IPS DF 6.9 (cell line): ENCODE measurements at regions not wholly inside any gene's neighbourhood (a gene's known extent, or its start where the extent isn't known, plus 50 kb on each side); places are given as distances from the start of the nearest gene placed in this dataset.

Experiments
- DNase-seq: peaks from one replicate; pipeline ENCODE4 v3.0.0-alpha.2; 2013; ENCODE audit warnings: low read depth, low spot score
- H3K27ac ChIP-seq: one replicate; pipeline ENCODE4 v1.5.1; 2013; ENCODE audit warnings: low read length, control low read depth
- H3K27me3 ChIP-seq: 2 replicates; pipeline ENCODE4 v1.6.1; 2013; ENCODE audit warnings: mild to moderate bottlenecking, low read length; ENCODE audit not compliant: control insufficient read depth, insufficient read depth
- H3K36me3 ChIP-seq: 2 replicates; pipeline ENCODE4 v1.6.1; 2013; ENCODE audit warnings: low read length; ENCODE audit not compliant: control insufficient read depth, insufficient read depth
- H3K4me1 ChIP-seq: 2 replicates; pipeline ENCODE4 v1.6.1; 2013; ENCODE audit warnings: low read length; ENCODE audit not compliant: control insufficient read depth, insufficient read depth
- H3K4me3 ChIP-seq: 2 replicates; pipeline ENCODE4 v1.5.1; 2013; ENCODE audit warnings: mild to moderate bottlenecking, low read length
- H3K9me3 ChIP-seq: 2 replicates; pipeline ENCODE4 v1.6.1; 2013; ENCODE audit warnings: low read length, inconsistent platforms; ENCODE audit not compliant: control insufficient read depth, insufficient read depth
- WGBS: extraction: QIAGEN DNeasy Blood & Tissue Kit; methylation state at CpG from one replicate; pipeline ENCODE4 v1.1.7; 2013; ENCODE audit warnings: mixed read lengths, missing lambda C conversion rate; ENCODE audit not compliant: insufficient read length, insufficient coverage; 5-methylcytosine and 5-hydroxymethylcytosine counted together

DNA sequence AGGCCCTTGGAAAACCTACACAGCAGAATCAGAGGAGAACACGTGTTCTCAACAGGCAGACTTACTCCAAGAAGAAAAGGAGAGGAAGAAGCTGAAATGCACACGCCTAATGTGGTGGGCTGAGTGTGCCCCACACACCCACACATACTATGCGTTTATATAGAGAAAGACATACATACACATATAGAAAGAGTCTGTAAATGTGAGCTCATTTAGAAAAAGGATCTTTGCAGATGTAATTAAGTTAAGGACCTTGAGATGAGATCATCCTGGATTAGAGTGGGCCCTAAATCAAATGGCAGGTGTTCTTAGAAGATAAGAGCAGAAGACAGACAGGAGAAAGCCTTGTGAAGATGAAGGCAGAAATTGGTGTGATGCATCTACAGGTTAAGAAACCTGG, 87.2 kb upstream of the KLF3 start:
- Histone ChIP-seq H3K4me3 (no peak overlapping the region), H3K4me1 (no peaks in the 10 kb centered on the region), H3K27me3 (no peaks in the 10 kb centered on the region), H3K9me3 (no peaks in the 10 kb centered on the region), H3K36me3 (no peaks in the 10 kb centered on the region), H3K27ac (no peak overlapping the region)
- whole genome bisulfite sequencing, result no CpG with 5 or more reads among the region's 3 CpGs
- no peak for DNase-seq

DNA sequence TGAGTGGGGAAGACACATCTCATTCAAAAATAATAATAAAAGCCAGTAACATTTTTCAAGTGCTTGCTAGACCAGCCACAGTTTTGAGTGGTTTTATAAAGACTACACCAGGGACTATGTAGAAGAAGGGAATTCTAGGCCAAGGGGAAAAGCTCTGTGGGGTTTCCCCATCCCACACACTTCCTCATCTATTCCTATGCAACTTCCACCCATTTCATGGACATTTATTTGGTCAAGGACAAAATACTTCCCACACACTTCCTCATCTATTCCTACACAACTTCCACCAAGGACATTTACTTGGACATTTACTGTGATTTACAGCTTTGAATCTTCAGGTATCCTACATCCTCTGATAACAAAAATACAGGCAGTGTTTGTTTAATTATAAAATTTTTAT, 86.5 kb upstream of the KLF3 start:
- Histone ChIP-seq H3K27ac (no peak overlapping the region), H3K4me1 (no peaks in the 10 kb centered on the region), H3K27me3 (no peaks in the 10 kb centered on the region), H3K9me3 (no peaks in the 10 kb centered on the region), H3K36me3 (no peaks in the 10 kb centered on the region), H3K4me3 (no peak overlapping the region)
- DNase-seq, result no peak

DNA sequence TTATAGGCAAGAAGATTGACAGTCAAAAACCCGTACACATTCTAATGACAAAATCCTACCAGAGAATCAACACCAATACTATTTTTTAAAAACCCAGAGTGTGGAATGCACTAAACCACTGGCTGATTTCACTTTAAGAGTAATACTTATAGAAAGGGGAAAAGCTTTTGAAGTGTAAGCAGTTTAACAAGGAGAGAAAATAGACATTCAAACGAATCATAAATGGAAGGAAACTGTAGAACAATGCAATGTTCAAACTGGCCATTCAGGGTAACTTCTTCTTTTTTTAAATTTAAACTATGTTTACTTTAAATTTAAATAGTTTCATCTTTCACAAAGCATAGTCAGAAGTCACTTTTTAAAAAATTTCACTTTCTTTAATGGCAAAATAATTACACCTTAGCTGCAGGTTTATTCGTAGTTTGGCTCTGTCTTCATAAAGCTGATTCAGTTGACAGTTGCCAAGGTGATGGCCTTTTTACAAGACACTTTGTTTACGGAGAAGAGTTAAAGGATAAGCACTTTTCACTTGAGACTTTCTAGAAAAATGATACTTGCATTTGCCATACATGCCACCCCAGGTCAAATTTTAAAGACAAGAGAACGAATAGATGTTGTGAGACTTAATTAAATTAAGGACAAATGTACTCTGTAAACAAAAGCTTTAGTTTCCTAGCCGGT, 82.4 kb upstream of the KLF3 start:
- Histone ChIP-seq H3K4me3 (no peak overlapping the region), H3K4me1 (no peaks in the 10 kb centered on the region), H3K27ac (no peak overlapping the region), H3K27me3 (no peaks in the 10 kb centered on the region), H3K9me3 (no peaks in the 10 kb centered on the region), H3K36me3 (no peaks in the 10 kb centered on the region)
- DNase-seq, result no peak
- no CpG with 5 or more reads among the region's 6 CpGs for WGBS

DNA sequence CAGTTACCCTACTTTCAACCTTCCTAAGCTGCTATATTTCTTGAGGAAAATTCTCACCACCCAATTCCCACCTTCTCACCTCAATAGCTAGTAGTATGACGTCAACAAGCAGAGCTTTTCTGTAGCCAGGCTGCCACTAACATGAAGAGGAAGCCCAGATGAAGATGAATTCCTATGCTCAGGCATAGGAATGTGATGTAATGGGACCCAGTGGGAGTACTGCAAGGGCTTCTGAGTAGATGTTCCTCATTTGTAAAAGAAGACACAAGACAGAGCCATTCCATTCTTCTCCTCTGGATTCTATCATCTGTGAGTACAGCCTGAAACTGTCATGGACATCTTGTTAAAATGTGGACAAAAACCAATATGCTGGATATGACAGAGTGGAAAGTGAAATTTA, 81.6 kb upstream of the KLF3 start:
- Histone ChIP-seq H3K27me3 (no peaks in the 10 kb centered on the region), H3K27ac (no peak overlapping the region), H3K4me3 (no peak overlapping the region), H3K4me1 (no peaks in the 10 kb centered on the region), H3K36me3 (no peaks in the 10 kb centered on the region), H3K9me3 (no peaks in the 10 kb centered on the region)
- DNase-seq, result no peak
- WGBS, result no CpG with 5 or more reads among the region's 1 CpG

DNA sequence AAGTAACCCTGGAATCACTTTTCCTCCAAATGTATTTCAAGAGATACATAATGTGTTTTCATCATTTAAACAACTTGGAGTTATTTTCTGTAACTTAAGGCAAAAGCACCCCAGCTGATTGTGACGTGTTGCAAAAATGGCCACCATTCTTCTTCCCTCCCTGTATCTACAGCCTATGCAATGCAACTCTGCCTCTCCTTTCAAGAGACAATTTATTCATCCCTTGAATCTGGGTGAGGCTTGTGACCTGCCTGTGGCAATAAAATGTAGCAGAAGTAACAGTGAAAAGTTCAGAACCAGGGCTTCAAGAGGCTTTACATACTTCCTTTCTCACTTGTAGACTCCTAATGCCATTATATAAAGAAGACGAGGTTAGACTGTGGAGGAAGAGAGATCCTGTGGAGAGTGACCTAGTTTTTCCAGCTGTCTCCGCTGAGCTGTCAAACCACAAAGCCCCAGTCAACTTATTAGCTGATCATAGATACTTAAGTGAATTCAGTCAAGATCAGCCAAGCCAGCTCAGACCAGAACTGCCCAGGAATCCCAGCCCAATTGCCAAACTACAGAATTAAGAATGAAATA, 81.0 kb upstream of the KLF3 start:
- H3K4me1 ChIP-seq, result no peaks in the 10 kb centered on the region
- no peaks in the 10 kb centered on the region for H3K27me3 ChIP-seq
- no CpG with 5 or more reads among the region's 3 CpGs for WGBS
- H3K4me3 ChIP-seq, result no peak overlapping the region
- H3K9me3 ChIP-seq, result no peaks in the 10 kb centered on the region
- H3K27ac ChIP-seq, result no peak overlapping the region
- H3K36me3 ChIP-seq, result no peaks in the 10 kb centered on the region
- DNase-seq, result no peak

DNA sequence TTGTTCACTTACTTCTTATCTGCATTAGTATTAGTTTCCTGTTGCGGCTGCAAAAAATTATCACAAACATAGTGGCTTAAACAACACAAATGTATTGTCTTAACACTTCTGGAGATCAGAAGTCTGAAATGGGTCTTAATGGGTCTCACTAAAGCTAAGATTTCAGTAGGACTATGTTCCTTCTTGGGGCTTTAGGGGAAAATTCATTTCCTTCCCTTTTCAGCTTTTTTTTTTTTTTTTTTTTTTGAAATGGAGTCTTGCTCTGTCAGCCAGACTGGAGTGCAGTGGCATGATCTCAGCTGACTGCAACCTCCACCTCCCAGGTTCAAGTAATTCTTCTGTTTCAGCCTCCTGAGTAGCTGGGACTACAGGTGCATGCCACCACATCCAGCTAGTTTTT, 78.1 kb upstream of the KLF3 start:
- no peak overlapping the region for H3K27ac ChIP-seq
- no peaks in the 10 kb centered on the region for H3K27me3 ChIP-seq
- no peaks in the 10 kb centered on the region for H3K36me3 ChIP-seq
- no CpG with 5 or more reads among the region's 1 CpG for WGBS
- DNase-seq, result no peak
- H3K4me1 ChIP-seq, result no peaks in the 10 kb centered on the region
- no peaks in the 10 kb centered on the region for H3K9me3 ChIP-seq
- H3K4me3 ChIP-seq, result no peak overlapping the region

DNA sequence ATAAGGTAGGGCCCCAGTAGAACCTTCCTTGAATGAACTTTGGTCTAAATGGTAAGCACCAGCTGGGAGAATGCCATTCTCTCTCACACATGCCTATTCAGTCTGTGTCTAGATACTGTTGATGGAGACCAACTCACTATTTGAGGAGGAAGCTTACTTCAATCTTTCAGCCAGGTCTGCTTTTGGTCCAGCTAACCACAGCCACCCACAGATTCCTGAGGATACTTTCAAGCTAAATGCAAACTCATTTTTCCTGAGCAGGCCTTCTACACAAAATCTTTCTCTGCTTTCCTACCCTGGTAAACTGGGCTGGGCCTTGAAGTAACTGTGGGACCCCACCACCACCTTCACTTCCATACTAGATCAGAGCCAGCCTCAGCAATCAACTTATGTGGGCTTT, 76.9 kb upstream of the KLF3 start:
- no peaks in the 10 kb centered on the region for H3K9me3 ChIP-seq
- H3K4me1 ChIP-seq, result no peaks in the 10 kb centered on the region
- no peak for DNase-seq
- no peak overlapping the region for H3K4me3 ChIP-seq
- H3K36me3 ChIP-seq, result no peaks in the 10 kb centered on the region
- H3K27me3 ChIP-seq, result no peaks in the 10 kb centered on the region
- H3K27ac ChIP-seq, result no peak overlapping the region

DNA sequence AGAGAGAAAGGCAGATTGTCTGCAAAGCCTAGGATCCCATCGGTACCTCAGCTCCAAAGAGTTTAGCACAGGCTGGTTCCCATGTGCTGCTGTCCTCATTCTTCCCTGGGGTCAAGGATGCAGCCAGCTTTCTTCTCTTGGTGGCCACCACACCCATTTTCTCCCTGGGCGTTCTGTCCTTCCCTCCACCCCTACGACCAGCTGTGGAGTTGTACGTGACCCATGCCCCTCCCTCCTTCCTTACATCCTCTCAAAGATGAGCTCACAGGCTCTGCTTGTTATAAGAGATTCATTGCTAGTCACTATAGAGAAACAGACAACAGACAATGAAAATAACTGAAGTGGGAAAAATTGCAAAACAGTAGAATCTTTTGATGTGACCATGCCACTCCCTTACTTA, 74.0 kb upstream of the KLF3 start:
- H3K9me3 ChIP-seq, result no peaks in the 10 kb centered on the region
- no peak for DNase-seq
- no peak overlapping the region for H3K4me3 ChIP-seq
- no peaks in the 10 kb centered on the region for H3K4me1 ChIP-seq
- H3K36me3 ChIP-seq, result no peaks in the 10 kb centered on the region
- no peak overlapping the region for H3K27ac ChIP-seq
- no peaks in the 10 kb centered on the region for H3K27me3 ChIP-seq
- no CpG with 5 or more reads among the region's 4 CpGs for WGBS

DNA sequence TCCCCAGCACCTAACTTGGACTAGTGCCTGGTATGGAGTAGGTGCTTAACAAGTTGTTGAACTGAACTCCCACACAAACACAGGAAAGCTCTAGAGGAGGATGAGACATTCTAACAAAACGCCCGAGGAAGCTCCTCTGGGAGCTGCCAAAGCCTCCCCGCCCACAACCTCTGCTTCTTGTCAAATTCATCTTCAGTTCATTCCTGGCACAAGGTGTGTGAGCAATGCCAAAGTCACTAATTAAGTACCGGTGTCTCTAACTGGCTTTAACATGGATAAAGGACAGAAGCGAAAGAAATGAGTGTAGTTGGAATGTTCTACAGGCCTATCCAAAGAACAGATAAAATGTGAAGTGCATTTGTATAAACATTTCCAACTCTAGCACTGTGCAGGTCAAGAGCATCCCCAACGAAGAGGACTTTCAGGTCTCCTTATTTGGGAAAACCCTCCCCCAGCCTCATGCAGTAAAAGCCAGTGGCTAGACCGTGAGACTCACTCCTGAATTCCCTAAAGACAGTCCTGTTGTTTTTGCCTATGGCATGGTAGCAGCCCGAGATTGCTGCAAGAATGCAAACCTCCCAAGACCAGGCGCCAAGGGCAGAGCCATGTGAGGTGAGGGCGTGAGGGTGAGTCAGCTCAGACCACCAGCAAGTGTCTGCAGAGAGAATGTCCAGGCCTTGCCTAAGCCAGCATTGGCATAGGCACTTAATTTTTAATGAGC, 72.2 kb upstream of the KLF3 start:
- H3K4me3 ChIP-seq, result no peak overlapping the region
- H3K9me3 ChIP-seq, result no peaks in the 10 kb centered on the region
- no peak for DNase-seq
- no peaks in the 10 kb centered on the region for H3K4me1 ChIP-seq
- no CpG with 5 or more reads among the region's 10 CpGs for WGBS
- H3K36me3 ChIP-seq, result no peaks in the 10 kb centered on the region
- no peaks in the 10 kb centered on the region for H3K27me3 ChIP-seq
- H3K27ac ChIP-seq, result no peak overlapping the region

DNA sequence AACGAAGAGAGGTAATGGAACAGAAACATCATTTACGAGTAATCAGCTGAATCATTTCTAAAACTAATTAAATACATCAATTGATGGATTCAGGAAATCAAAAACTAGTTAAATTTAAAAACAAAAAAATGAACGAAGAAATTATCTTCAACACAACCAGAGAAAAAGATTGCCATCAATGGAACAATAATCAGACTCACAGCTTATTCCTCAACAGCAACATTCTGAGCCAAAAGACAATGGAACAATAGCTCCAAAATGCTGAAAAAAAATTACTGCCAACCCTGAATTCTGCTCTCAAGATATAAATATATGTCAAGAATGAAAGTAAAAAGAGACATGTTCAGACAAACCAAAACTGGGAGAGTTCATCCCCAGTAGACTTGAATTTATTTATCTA, 65.5 kb upstream of the KLF3 start:
- Histone ChIP-seq H3K4me1 (no peaks in the 10 kb centered on the region), H3K27ac (no peak overlapping the region), H3K4me3 (no peak overlapping the region), H3K27me3 (no peaks in the 10 kb centered on the region), H3K36me3 (no peaks in the 10 kb centered on the region), H3K9me3 (no peaks in the 10 kb centered on the region)
- WGBS, result no CpG with 5 or more reads among the region's 3 CpGs
- no peak for DNase-seq

DNA sequence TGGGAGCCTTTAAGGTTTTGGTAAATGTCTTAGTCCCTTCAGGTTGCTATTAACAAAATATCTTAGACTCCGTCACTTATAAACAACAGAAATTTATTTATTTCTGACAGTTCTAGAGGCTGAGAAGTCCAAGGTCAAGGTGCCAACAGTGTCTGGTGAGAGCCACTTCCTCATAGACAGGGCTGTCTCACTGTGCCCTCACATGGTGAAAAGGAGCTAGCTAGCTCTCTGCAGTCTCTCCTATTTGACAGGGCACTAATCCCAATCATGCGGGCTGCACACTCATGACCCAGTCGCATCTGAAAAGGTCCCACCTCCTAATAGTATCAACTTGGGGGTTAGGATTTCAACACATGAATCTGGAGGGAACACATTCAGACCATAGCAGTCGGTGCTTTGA, 63.4 kb upstream of the KLF3 start:
- Histone ChIP-seq H3K4me1 (no peaks in the 10 kb centered on the region; the same call in 1 of the 2 replicates), H3K9me3 (no peaks in the 10 kb centered on the region), H3K27me3 (no peaks in the 10 kb centered on the region), H3K4me3 (no peak overlapping the region), H3K27ac (no peak overlapping the region), H3K36me3 (no peaks in the 10 kb centered on the region)
- DNase-seq, result no peak
- no CpG with 5 or more reads among the region's 4 CpGs for WGBS
